ENCODE measurements at regions not wholly inside any gene's neighbourhood (a gene's known extent, or its start where the extent isn't known, plus 50 kb on each side); places are given as distances from the start of the nearest gene placed in this dataset.

GRCh38 chr17:72338847-72339790 lies 218.3 kb downstream of the SOX9 start:
- DNase-seq (ENCODE audit: low read depth in 4 of 4, low spot score in 1 of 4), result no peak

GRCh38 chr17:72340836-72341235 lies 220.0 kb downstream of the SOX9 start:
- DNase-seq (ENCODE audit: low read depth in 4 of 4, low spot score in 1 of 4), result no peak

DNA sequence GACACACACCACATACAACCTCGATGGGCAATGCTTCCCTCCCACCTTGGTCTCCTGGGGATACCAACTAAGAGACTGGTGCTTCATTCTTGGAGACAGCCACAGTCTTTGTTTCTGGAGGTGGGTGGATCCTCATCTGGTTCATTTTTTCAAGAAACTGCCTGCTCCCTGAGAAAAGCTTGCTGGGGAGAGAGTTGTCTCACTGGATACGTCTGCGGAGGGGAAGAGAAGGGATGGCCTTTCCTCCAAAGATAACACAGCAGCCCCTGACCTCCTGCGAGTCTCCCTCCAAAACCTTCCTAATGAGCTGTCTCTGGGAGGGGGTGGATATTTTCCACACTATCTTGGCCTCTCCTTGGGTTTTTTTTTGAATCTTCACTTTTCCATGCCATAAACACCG lies 221.2 kb downstream of the SOX9 start:
- DNase-seq (ENCODE audit: low read depth in 4 of 4, low spot score in 1 of 4), result no peak

- no peak for DNase-seq (ENCODE audit: low read depth in 4 of 4, low spot score in 1 of 4)
These were observed 222.1 kb downstream of the SOX9 start for GRCh38 chr17:72342627-72343527.

DNA sequence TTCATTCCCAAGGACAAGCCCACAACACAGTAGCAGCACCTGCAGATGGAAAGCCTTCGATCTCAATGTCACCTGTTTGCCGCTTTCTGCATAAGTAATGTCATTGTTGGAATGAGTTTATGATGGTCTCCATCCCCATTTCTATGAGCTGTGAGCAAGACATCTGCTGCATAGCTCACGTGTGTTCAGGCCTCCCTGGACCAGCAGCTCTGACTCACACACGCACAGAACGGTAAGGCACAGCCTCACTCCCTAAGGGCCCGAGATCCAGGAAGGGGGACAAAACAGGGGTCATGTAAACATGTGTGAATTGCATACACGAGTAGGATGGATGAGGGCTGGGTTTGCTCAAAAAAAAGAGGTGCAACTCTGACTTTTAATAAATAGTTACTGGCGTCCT lies 223.1 kb downstream of the SOX9 start:
- DNase-seq (ENCODE audit: low read depth in 4 of 4, low spot score in 1 of 4), result no peak

- DNase-seq (ENCODE audit: low read depth in 4 of 4, low spot score in 1 of 4), result no peak
These were observed 223.8 kb downstream of the SOX9 start for GRCh38 chr17:72344613-72345012.

GRCh38 chr17:72345088-72345487 lies 224.3 kb downstream of the SOX9 start:
- DNase-seq (ENCODE audit: low read depth in 4 of 4, low spot score in 1 of 4), result no peak

- DNase-seq (ENCODE audit: low read depth in 4 of 4, low spot score in 1 of 4), result no peak
These were observed 224.7 kb downstream of the SOX9 start for GRCh38 chr17:72345536-72345935.

DNA sequence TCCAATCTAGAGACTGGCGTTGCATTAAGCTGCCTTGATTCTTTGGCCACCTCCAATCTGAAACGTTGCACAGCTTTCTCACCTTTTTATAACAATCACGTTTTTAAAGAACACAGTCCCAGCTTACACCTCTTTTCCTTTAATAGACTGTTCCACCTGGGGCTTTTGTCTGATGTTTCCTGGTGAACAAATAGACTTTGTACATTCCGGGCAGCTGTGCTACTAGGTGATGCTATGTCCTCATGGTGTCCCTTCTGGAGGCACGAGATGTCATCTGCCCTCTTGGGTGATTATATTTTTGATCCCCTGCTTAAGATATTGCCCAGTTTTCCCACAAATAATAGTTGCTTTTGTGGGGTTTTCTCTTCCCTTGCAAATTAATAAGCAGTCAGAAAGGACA lies 225.5 kb downstream of the SOX9 start:
- DNase-seq (ENCODE audit: low read depth in 4 of 4, low spot score in 1 of 4), result no peak

DNA sequence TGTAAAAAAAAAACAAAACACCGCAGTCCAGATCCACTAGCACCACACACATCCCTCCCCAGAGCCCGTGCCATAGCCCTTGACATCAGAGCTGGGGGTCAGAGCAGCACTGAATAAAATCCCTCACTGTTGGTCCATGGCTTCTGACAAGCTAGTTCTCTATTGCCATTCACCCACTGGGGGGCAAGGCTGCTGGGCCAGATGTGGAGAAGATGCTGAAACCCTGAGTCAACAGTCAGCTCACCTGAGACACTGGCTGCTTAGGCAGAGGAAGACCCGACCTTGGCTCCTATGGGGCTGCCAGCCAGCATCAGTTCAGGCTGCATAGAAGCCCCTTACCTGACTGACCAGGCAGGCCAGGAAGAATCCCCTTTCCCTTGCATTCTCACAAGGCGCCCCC lies 228.2 kb downstream of the SOX9 start:
- DNase-seq (ENCODE audit: low read depth in 4 of 4, low spot score in 1 of 4), result no peak

DNA sequence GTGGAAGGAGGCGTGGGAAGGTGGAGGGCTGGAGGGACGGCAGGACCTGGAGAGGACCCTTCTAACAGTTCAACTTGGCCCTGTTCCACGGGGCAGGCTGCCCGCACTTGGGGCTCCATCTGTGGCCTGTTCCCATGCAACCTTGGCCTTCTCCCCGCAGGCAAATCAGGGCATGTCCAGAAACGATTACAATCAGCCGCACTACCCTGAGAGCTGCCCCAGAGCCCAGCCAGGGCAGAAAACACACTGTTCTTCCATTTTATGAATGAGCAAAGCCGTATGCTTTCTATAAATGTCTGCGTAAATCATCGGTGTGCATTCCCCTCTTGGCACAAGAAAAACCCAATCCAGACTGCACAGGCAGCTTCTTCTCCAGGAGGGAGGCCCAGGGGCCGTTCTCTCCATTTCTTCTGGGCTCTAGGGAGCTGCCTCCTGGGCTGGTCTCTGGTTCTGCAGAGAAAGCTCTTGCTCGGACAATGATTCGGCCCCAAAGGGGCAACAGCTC lies 228.7 kb downstream of the SOX9 start:
- DNase-seq (ENCODE audit: low read depth in 4 of 4, low spot score in 1 of 4), result no peak

DNA sequence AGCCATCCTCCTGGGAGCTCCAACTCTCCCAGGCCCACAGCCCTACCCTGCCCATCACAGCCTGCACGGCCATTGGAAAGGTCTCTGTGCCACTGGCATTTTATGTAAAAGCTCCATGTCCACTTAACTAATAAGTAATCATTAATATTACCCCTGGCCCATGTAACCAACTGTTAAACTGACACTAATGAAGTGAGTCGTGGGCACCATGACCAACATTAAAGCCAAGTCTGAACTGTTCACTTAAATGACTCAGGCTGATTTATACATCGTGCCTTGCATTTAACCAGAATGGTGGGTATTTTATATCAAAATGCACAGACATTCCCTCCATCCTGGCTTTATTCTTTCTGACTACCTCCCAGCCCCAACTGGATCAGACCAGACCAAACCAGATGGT lies 229.3 kb downstream of the SOX9 start:
- DNase-seq (ENCODE audit: low read depth in 4 of 4, low spot score in 1 of 4), result no peak

DNA sequence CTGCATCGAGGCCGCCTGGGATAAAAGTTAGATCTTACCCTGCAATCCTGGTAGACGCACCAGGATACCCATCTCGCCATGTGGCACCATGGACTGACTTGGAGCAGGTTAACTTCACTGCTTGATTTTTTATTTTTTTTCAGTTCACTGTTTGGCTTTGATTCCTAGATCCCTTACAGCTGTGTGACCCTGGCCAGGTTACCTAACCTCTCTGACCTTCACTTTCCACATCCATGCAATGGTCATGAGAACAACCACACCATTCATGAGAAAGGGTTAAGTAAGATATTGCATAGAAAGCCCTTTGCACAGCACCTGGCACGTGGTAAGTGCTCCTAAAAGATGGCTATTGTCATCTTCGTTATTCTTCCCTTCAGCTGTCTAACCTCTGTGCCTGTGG lies 230.5 kb downstream of the SOX9 start:
- DNase-seq (ENCODE audit: low read depth in 4 of 4, low spot score in 1 of 4), result no peak

GRCh38 chr17:72351884-72352346 lies 231.1 kb downstream of the SOX9 start:
- no peak for DNase-seq (ENCODE audit: low read depth in 4 of 4, low spot score in 1 of 4)

- no peak for DNase-seq (ENCODE audit: low read depth in 4 of 4, low spot score in 1 of 4)
These were observed 232.7 kb downstream of the SOX9 start for GRCh38 chr17:72353502-72353901.

DNA sequence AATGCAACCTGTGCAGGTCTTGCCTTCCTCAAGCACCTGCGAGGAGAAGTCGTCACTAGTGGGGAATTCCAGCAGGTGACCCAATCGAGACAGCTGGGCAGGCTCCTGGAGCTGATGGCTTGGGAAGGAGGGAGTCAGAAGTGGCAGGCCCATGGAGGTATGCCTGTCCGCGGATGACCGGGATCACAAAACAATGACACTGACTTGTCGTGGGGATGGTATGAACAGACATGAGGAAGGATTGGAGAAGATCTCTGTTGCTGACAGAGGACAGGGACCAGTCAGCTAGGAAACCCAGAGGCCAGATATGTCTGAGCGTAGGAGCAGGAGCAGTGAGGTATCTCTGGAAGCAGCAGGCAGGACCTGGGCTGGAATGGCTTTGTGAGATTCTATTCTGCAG lies 233.3 kb downstream of the SOX9 start:
- DNase-seq (ENCODE audit: low read depth in 4 of 4, low spot score in 1 of 4), result no peak

DNA sequence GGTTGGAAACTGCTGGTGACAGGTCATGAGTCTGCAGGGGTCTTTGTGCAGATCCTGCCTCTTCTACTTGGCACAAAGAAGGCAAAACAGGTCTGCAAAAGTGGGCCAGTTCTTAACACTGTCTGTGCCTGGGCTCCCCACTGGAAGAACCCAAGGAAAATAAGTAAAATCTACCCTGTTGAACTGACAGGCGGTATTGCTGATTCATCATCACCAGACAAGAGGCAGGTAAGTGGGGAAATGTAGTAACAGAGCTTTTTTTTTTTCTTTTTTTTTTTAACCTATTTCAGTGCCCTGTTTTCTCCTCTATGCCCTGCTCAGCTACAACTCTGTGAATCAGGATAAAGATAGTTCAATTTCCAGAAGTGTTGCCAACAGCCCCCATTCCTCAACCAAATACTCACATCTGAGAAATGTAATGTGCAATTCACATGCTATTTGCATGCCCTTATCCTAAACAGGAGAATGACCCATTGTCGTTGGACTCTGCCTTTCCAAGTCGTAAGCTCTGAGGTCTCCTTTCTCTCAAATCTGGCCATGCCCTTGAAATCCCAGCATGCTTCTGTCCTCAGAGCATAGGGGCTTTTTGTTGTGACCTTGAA lies 237.0 kb downstream of the SOX9 start:
- no peak for DNase-seq (ENCODE audit: low read depth in 4 of 4, low spot score in 1 of 4)

DNA sequence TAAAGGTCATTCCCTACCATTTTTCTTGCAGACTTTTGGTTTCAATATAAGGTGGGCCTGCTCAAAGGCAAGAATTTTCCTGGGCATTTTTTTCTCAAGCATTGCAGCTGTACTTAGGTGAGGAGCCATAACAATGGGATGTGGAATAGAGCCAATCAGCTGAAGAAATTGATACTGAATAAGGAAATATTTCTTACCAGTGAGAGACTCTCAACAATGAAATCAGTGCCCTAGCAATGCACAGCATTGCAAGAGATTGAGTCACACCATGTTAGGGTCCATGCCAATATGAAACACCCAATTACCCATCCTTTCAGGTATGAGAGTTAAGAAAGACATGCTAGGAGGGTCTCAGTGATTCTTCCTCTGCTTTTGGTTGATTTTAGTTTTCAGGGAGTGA lies 237.6 kb downstream of the SOX9 start:
- no peak for DNase-seq (ENCODE audit: low read depth in 4 of 4, low spot score in 1 of 4)

DNA sequence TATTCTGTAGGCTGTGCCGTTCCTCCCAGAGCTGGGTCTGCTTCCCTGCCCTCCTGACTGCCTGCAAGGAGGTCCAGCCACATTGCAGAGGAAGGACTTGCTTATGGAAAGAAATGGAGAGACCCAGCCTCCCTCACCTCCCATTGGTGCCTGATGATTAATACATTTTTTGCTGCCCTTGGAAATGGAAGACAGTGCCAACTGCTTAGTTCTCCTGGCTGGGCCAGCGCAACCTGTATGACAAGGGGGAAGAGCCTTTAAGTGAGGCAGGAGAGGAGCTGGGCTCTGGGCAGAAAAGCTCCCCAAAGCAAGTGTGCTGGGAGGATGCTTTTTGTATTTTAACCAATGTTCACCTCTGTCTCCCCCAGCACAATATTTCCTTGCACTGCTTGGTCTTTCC lies 238.5 kb downstream of the SOX9 start:
- no peak for DNase-seq (ENCODE audit: low read depth in 4 of 4, low spot score in 1 of 4)

DNA sequence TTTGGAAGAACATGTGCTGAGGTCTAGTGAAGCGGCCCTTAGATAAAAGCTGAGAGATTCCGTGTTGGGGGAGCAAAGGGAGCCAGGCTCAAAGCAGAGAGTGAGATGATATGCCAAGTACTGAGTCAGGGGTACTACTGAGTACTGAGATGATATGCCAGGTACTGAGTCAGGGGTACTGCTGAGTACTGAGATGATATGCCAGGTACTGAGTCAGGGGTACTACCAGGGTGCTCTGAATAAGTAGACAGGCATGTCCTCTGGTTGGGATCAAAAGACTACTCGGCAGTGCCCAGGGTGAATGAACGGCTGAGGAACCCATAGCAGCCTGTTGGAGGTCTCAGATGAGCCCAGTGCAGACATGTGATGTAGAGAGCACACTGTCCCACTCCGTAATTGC lies 239.0 kb downstream of the SOX9 start:
- DNase-seq (ENCODE audit: low read depth in 4 of 4, low spot score in 1 of 4), result no peak

GRCh38 chr17:72360386-72360940 lies 239.6 kb downstream of the SOX9 start:
- DNase-seq (ENCODE audit: low read depth in 4 of 4, low spot score in 1 of 4), result no peak
